Keratinocyte (primary cell): ENCODE measurements at regions not wholly inside any gene's neighbourhood (a gene's known extent, or its start where the extent isn't known, plus 50 kb on each side); places are given as distances from the start of the nearest gene placed in this dataset.

ENCODE experiments used
- DNase-seq: peaks from one replicate; pipeline ENCODE4 v3.0.0-alpha.2; 2011; ENCODE audit warnings: low read depth, missing footprints, low spot score
- FAIRE-seq: peaks from 2 replicates; lab custom pipeline; 2011; peaks lifted over from hg19 to GRCh38; lab: Jason Lieb, UNC
- H2AFZ ChIP-seq: 2 replicates; pipeline ENCODE4 v1.6.0; 2012; ENCODE audit warnings: low read length, control low read depth, inconsistent platforms; ENCODE audit not compliant: control insufficient read depth
- H3K27ac ChIP-seq: 2 replicates; pipeline ENCODE4 v1.5.1; 2011; ENCODE audit warnings: low read length; ENCODE audit not compliant: control insufficient read depth, insufficient read depth
- H3K27me3 ChIP-seq: 3 replicates; pipeline ENCODE4 v1.6.0; 2011; ENCODE audit warnings: low read length; ENCODE audit not compliant: control insufficient read depth, insufficient read depth; ENCODE audit errors: extremely low read depth
- H3K36me3 ChIP-seq, 2 experiments: 2 replicates in 1 of 2; 3 replicates in 1 of 2; pipeline ENCODE4 v1.5.1; 2011; ENCODE audit warnings: low read length in 2 of 2, mild to moderate bottlenecking in 1 of 2; ENCODE audit not compliant: control insufficient read depth in 2 of 2, insufficient read depth in 2 of 2; ENCODE audit errors: extremely low read depth in 1 of 2
- H3K4me1 ChIP-seq: 3 replicates; pipeline ENCODE4 v1.5.1; 2011; ENCODE audit warnings: low read length; ENCODE audit not compliant: control insufficient read depth, insufficient read depth; ENCODE audit errors: extremely low read depth
- H3K4me2 ChIP-seq: 3 replicates; pipeline ENCODE4 v1.6.0; 2011; ENCODE audit warnings: low read depth, low read length; ENCODE audit not compliant: control insufficient read depth, insufficient read depth; ENCODE audit errors: extremely low read depth
- H3K4me3 ChIP-seq, 3 experiments: fragments of 200-600 bp in 1 of 3; sonication (generic) in 1 of 3; 2 replicates in 2 of 3; 3 replicates in 1 of 3; pipeline ENCODE4 v1.5.1; 2011 to 2016; ENCODE audit warnings: low read length in 3 of 3, mild to moderate bottlenecking in 3 of 3, control low read depth in 2 of 3, inconsistent platforms in 1 of 3, low read depth in 1 of 3, mixed read lengths in 1 of 3, mixed run types in 1 of 3, moderate library complexity in 1 of 3; ENCODE audit not compliant: control insufficient read depth in 2 of 3, insufficient read depth in 2 of 3; ENCODE audit errors: extremely low read depth in 1 of 3
- H3K79me2 ChIP-seq: 2 replicates; pipeline ENCODE4 v1.6.0; 2012; ENCODE audit warnings: low read length; ENCODE audit not compliant: control insufficient read depth, insufficient read depth
- H3K9ac ChIP-seq: 3 replicates; pipeline ENCODE4 v1.6.0; 2011; ENCODE audit warnings: low read length; ENCODE audit not compliant: control insufficient read depth, insufficient read depth; ENCODE audit errors: extremely low read depth
- H3K9me1 ChIP-seq: 3 replicates; pipeline ENCODE4 v1.6.0; 2011; ENCODE audit warnings: low read length; ENCODE audit not compliant: control insufficient read depth, insufficient read depth; ENCODE audit errors: extremely low read depth
- H3K9me3 ChIP-seq: 2 replicates; pipeline ENCODE4 v1.5.1; 2012; ENCODE audit warnings: low read depth, low read length; ENCODE audit not compliant: control insufficient read depth
- H4K20me1 ChIP-seq: 3 replicates; pipeline ENCODE4 v1.6.0; 2011; ENCODE audit warnings: low read length; ENCODE audit not compliant: control insufficient read depth, insufficient read depth; ENCODE audit errors: extremely low read depth
- EZH2 ChIP-seq: IDR thresholded peaks from one replicate; pipeline ENCODE4 v1.6.1; 2012; ENCODE audit warnings: inconsistent platforms, mild to moderate bottlenecking, low read length, moderate library complexity
- dilution Hi-C: fragments of 300-500 bp; cut with MboI; formaldehyde crosslinking; loops from one replicate; pipeline ENCODE4 v1.7.0; 2020; ENCODE audit warnings: low sequenced_read_pairs; ENCODE audit not compliant: extremely low pct_ligation_motif_present
- TF ChIP-seq, protein P1 (sequence below), 3 experiments: IDR thresholded peaks in 1 of 3; conservative IDR thresholded peaks in 1 of 3; optimal IDR thresholded peaks in 1 of 3; 2 replicates in 2 of 3; 3 replicates in 1 of 3; pipeline versions ENCODE3 to v1.5.1; 2011; ENCODE audit warnings: low read length in 3 of 3, mild to moderate bottlenecking in 3 of 3, moderate library complexity in 2 of 3, control low read depth in 1 of 3, inconsistent platforms in 1 of 3; ENCODE audit not compliant: insufficient read depth in 2 of 3; ENCODE audit errors: extremely low read depth in 1 of 3

DNA sequence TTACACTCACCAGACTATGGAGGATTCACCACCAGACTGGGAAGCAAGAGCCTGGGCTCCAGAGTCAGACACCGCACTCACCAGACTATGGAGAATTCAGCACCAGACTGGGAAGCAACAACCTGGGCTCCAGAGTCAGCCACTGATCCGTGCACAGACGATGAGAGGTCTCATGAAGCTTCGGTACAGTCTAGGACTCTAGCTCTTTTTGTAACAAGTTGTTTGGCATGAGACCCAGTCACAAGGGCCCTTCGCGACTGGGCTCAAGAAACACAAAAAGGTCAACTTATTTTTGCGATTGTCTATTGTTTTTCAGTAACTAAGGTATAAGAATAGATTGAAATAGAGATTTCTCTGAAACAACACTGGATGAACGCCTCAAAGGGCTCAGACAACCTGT lies 192.7 kb upstream of the ADAMTSL1 start:
- no peaks in the 10 kb centered on the region for H3K27me3 ChIP-seq
- DNase-seq (no peak), FAIRE-seq (no peak)
- H4K20me1 ChIP-seq: no peaks in the 10 kb centered on the region
- no peaks in the 10 kb centered on the region for H3K79me2 ChIP-seq
- H3K9me3 ChIP-seq: peaks cover 2% of the 10 kb centered on the region
- no peak overlapping the region for H3K4me2 ChIP-seq
- no peak overlapping the region for H3K27ac ChIP-seq
- no peak overlapping the region for H2AFZ ChIP-seq
- no peaks in the 10 kb centered on the region for H3K36me3 ChIP-seq
- H3K4me3 ChIP-seq: no peak overlapping the region
- no peaks in the 10 kb centered on the region for H3K4me1 ChIP-seq
- H3K9me1 ChIP-seq: no peaks in the 10 kb centered on the region
- no peak for TF ChIP-seq EZH2
- TF ChIP-seq, protein P1, sequence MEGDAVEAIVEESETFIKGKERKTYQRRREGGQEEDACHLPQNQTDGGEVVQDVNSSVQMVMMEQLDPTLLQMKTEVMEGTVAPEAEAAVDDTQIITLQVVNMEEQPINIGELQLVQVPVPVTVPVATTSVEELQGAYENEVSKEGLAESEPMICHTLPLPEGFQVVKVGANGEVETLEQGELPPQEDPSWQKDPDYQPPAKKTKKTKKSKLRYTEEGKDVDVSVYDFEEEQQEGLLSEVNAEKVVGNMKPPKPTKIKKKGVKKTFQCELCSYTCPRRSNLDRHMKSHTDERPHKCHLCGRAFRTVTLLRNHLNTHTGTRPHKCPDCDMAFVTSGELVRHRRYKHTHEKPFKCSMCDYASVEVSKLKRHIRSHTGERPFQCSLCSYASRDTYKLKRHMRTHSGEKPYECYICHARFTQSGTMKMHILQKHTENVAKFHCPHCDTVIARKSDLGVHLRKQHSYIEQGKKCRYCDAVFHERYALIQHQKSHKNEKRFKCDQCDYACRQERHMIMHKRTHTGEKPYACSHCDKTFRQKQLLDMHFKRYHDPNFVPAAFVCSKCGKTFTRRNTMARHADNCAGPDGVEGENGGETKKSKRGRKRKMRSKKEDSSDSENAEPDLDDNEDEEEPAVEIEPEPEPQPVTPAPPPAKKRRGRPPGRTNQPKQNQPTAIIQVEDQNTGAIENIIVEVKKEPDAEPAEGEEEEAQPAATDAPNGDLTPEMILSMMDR (optimal IDR thresholded peaks at IDR 0.05 in 1 of 3, IDR thresholded peaks at IDR 0.05 in 1 of 3, conservative IDR thresholded peaks at IDR 0.05 in 1 of 3; ENCODE audit: extremely low read depth in 1 of 3, insufficient read depth in 2 of 3, low read length in 3 of 3): no peak
- H3K9ac ChIP-seq: no peak overlapping the region
- dilution Hi-C loops: no loop called here

DNA sequence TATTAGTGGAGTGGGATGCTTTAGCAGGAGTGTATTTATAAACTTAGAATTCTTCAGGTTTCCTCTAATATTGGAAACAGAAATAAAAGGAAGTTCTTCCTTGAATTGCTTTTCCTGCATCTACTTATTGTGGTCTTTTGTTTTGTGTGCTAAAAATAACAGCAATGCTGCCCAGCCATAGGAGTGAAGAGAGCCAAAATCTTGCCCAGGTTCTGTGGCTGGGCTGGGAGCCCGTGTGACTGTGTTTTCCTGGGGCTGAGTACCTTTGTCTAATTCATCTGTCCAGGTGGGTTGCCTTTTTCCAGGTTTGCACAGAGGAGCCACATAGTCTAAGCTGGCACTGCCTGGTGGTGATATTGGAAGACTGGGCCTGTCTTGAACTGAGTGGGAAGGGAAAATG lies 179.7 kb upstream of the ADAMTSL1 start:
- Histone ChIP-seq H3K9me1 (no peaks in the 10 kb centered on the region), H4K20me1 (no peaks in the 10 kb centered on the region), H3K4me2 (no peak overlapping the region), H3K27ac (no peak overlapping the region), H3K27me3 (no peaks in the 10 kb centered on the region), H3K36me3 (no peaks in the 10 kb centered on the region), H3K9ac (no peak overlapping the region), H3K9me3 (no peaks in the 10 kb centered on the region), H3K4me1 (peaks cover 12% of the 10 kb centered on the region), H3K4me3 (no peak overlapping the region), H2AFZ (no peak overlapping the region), H3K79me2 (no peaks in the 10 kb centered on the region)
- dilution Hi-C loops: no loop called here
- FAIRE-seq: no peak
- TF ChIP-seq, protein P1 (optimal IDR thresholded peaks at IDR 0.05 in 1 of 3, IDR thresholded peaks at IDR 0.05 in 1 of 3, conservative IDR thresholded peaks at IDR 0.05 in 1 of 3; ENCODE audit: extremely low read depth in 1 of 3, insufficient read depth in 2 of 3, low read length in 3 of 3): no peak
- no peak for TF ChIP-seq EZH2
- DNase-seq: no peak
